ENCODE measurements at regions not wholly inside any gene's neighbourhood (a gene's known extent, or its start where the extent isn't known, plus 50 kb on each side); places are given as distances from the start of the nearest gene placed in this dataset.
"Not testable (repeated sequence)": the region's sequence is repeated elsewhere in the genome, so short reads cannot be mapped to it uniquely, and the experiment has no call there.

DNA sequence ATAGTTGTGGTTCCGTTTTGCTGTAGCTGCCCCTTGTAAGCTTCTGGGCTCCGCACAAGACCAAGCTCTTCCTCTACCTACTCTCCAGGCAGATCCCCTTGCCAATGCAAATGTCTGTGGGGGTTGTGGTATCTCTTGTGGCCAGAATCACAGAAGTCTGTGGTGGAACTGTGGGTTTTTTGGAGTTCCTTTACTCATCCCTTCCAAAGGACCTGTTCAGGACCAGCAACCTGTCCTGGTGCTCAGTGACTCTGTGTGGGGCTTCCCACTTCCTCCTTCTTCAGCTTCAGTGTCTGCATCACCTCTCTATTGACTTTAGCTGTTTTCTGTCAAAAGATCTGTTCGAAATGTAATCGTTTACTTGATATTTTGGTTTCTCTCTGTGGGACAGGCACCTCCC is 441.3 kb upstream of the ADAMTSL1 start:
- DNase-seq (ENCODE audit: low spot score), result no peak

DNA sequence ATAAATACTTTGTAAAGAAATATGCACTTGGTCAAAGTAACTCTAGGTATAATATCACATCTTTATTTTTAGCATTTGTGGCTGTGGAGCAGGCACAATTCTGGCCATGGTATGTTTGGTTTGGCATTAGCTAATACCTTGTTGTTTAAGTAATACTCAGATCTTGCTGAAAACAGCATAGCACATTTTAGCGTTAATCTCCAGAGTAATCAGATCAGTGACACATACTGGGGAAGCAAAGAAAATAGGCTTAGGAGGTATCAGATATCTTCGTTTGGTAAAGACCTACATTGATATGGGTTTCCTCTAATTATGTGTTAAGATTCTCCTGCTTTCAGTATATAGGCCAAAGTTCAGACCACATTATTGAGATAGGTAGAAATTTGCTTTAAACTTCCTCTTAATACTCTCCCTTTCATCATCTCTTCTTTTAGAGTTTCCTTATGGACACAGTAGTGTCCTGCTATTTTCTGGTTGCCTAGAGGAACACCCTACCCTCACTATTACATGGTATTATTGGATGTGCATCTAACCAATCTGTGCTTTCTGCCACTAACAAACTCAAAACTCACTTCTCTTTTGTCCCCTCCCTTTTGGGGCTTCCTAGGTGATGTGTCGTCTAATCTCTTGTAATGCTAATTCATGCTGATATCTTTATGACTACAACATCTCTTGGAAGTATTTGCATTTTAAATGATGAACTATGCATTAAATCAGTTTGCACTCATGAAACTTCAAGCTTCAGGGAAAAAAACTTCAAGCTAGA is 437.3 kb upstream of the ADAMTSL1 start:
- no peak for DNase-seq (ENCODE audit: low spot score)

DNA sequence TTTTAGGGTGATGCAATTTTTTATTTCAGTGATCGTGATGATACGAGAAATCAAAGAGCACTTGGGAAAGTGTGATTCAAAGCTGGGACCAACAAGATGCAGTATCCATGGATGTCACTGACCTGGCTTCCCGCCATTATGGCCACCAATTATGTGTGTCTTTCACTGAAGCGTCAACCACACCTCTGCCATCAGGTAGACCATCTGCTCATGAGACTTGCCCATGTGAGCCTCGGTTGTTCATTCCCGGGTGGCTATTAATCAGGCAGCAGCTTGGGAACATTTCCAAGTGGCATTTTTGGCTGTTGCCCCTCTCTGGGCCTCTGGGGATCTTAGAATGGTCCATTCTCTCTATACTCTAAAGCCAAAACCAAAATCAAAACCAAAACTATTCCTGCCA is 436.0 kb upstream of the ADAMTSL1 start:
- DNase-seq (ENCODE audit: low spot score), result no peak

DNA sequence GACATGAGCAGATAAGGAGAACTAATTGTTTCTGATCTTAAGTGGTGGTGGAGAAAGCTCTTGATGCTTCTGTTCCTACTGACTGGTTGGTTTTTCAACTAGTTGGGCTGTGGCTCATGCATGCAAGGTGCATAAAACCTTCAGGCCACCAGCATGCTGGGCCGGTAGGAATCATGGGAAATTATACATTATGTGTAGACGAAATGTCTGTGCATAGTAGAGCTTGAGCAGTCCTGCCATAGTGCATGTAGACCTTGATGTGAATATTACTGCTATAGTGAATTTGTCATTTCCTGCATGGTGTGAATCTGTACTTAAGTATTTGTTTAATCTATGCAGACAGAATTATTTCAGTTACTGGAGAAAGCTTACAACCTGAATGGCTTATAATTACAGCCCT is 433.6 kb upstream of the ADAMTSL1 start:
- no peak for DNase-seq (ENCODE audit: low spot score)

DNA sequence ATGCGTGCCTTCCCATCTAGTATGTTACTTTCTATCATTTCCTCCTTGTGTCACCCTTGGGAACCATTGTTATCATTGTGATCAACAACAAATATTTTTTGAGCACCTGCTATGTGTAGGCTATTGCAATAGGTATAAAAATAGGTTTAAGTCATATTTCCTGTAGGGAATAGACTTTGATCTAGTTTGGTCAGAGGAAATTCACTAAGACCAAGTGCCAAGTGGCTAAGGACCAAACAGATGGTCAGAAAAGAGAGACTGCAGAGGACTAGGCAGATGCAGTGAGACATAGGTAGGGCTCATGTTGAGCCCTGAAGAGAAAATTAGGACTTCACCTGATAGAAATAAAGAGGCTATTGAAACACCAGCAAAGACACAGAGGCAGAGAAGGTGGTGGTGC is 430.0 kb upstream of the ADAMTSL1 start:
- no peak for DNase-seq (ENCODE audit: low spot score)

DNA sequence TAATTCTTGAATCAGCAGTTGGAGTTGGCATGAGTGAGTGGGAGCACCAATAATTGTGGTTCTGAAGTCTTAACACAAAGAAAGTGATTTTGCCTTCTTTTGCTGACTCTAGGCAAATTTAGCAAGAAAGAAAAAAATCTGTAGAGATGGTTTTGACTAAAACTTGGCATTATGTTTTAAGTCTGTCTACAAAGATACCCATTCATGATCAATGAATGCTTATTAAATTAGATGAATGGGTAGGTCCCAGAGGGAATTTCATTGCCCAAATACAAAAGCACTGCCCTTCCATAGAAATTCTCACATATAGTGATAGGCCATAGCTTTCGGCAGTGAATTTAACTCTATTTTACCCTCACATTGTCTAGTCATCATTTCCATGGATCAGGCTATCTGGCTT is 428.6 kb upstream of the ADAMTSL1 start:
- no peak for DNase-seq (ENCODE audit: low spot score)

DNA sequence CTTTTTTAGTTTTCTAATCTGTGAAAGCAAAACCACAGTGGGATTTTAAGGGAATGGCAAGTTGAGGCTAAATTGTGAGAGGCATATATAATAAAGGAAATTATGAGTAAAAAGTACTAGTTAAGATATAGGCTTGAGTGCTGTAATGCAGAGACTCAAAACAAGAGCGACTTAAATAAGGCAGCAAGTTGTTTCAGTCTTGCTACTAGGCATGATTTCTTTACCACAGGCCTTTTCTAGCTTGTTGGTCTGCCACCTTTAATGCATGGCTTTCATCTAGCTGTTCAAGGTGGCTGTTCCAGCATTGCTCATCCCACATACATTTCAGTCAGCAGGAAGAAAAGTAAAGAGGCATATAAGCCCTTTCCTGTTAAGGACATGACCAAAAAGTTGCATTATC is 427.9 kb upstream of the ADAMTSL1 start:
- DNase-seq (ENCODE audit: low spot score), result no peak

DNA sequence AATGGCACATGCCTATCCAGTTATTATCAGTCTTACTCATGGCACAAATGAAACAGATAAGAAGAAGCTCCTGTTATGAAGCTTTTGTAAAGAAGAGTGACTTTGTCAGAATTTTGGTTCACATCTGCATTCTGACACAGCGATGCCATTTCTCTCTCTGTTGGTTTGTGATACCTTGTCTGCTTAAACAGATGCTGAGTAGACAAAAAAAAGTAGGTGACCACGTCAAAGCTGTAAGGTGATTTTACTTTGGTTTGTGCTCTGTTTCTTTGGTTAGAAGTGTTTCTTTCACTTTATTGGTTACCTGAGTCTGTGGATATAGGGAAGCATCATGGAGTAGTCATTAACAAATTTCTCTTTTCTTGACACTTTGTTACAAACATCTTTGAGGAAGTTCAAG is 422.3 kb upstream of the ADAMTSL1 start:
- no peak for DNase-seq (ENCODE audit: low spot score)

DNA sequence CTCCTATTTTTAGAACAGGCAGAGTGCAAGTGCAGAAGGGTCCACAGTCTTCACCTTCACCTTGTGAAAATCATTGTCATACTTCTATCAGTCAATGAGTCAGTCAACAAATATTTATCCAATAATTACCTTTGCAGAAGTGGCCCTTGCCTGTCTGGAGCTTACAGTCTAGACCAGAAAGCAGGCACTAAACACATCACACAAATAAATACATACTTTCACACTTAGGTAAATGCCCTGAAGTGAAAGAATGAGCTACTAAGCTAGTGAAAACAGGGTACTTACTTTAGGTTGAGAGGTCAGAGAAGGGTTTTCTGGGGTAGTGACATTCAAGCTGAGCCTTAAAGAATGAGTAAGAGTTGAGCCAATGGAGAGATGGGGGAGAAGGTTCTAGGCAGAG is 421.9 kb upstream of the ADAMTSL1 start:
- DNase-seq (ENCODE audit: low spot score), result no peak

DNA sequence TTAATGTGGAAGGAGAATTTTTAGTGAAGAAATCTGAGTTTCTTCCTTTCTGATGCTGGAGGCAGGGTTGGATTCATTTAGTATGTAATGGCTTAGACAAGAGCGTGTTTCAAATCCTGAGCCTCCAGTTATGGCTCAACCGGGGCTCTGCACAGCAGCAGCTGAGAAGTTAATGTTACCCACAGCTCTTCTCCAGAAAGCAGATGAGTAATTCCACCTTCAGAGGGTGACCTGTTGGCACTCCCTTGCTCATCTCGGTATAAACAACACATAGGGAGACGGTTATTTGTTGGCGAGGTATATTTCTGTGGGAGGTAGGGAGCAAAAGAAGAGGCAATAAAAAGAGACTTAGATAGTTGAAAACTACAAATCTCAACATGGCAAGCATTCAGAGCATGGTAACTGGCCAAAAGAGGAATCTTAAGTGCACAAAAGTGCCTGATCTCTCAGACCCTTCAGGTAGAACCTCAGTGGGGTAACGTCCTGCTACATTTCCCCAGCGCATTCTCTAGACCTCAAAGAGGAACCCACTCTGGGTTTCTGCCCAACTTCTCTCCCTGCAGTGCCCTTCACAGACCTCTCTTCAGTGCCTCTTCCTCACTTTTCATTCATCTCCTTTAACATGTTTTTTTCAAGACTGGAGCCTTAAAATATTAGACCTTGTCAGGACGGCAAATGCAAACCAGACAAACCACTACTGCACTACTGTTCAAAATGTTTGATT is 417.5 kb upstream of the ADAMTSL1 start:
- DNase-seq (ENCODE audit: low spot score), result no peak

DNA sequence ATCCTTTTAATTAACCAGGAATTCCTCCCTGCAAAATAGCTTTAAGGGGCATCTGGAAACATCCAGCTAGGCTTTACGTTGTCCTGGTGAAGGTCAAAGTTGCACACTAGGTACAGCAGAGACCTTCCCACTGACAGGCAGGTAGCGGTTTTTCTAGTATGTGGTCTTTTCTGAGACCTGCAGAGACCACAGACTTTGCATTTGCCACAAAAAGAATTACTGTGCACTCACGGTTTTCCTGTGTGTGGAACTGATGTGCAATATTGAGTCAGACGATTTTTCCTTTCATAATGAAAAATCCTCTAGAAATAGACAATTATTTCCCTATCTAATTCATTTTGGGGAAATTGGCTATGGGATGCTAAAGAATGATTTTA is 417.0 kb upstream of the ADAMTSL1 start:
- no peak for DNase-seq (ENCODE audit: low spot score)

DNA sequence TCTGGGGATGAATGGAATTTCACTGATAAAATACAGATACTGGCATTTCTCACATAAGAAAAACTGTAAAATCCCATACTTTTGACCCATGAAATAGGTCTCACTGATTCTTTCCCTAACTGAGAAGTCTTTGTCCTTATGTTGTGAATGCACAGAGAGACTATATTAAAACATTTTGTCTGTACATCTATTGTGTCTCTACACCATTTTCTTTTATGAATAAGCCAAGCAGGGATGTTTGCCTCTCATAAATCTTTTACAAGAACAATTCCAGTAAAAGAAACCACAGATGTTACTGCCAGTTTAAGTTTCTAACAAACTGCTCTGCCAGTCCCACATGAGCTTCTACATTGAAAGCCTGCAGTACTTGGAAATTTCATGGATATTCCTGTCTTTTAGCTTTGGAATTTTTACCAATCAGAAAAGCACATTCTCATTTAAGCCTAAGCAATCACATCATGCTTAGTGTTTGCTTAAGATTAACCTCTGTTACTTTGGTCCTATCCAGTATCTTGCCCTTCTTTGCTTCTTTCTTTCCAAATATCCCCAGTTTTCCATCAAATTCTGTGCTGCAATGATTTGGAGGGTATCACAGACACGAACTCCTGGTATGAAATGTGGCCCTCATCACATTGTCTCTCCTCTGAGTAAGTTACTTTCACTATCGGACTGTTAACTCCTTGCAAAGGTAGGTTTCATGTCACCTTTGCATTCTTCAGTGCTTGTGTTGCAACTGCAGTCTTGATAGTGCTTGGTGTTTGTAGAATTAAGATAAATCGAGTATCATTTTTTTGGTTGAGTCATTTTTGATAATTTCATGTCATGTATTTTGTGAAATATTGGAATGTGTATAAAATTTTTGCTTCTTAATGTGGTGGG is 415.1 kb upstream of the ADAMTSL1 start:
- DNase-seq (ENCODE audit: low spot score), result no peak

DNA sequence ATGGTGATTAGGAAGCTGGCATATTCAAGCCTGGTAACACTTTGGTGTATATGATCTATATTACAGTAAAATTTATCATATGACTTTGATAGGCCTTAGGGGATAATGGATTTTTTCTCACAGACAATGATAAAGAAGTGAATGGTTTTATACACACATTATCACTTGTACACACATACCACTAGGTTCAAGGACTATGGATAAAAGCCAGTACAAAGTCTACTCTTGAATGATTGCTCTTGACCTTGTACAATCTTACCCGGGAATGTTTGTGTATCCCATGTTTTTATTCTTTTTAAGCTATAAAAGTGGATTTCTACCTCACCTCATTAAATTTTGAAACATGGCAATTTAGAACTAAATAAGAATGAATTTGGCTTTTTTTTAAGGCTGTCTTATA is 414.5 kb upstream of the ADAMTSL1 start:
- no peak for DNase-seq (ENCODE audit: low spot score)

DNA sequence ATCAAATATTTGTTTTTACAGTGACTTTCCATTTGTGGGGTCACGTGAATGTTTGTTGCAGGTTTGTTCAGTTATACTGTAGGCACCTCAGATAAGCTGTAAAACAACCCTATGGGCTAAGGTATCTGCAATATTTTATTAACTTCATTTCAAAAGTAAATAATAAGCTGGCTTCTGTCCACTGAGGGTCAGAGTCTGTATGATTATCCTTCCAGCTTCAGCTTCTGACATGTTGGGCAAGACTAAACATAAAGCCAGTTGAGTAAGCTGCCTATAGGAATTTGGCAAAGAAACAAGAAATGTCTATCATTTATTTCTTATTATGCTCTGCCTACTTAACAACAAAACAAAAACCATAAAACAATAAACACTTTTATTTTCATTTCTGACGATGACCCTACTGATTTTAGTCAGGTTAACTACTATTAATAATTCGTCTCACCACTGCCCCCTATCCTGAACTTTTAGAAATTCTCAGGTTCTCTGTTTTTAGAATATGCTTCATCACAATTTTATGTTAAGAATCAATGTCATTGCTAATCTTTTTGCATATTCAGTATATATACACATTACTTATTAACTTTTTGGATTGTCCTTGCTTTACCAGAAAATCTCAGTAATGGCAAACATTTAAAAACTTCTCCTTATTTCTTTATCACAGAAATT is 413.6 kb upstream of the ADAMTSL1 start:
- no peak for DNase-seq (ENCODE audit: low spot score)

DNA sequence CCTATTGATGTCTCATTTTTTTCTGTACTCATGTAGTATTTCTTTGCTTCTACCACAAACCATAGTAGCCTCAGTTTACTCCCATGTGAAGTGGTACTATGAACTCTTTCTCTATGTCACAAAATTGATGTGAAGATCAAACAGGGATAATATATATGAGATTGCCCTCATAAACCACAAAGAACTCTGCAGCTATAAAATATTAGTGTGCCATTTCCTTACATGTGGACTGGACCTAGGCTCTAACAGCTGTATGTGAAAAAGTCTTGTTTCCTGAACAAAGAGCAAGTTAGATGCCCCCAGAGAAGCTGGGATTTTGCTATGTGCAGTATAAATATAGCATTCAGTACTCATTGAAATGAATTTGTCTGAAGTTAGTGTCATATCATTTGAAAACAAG is 412.6 kb upstream of the ADAMTSL1 start:
- DNase-seq (ENCODE audit: low spot score), result no peak

DNA sequence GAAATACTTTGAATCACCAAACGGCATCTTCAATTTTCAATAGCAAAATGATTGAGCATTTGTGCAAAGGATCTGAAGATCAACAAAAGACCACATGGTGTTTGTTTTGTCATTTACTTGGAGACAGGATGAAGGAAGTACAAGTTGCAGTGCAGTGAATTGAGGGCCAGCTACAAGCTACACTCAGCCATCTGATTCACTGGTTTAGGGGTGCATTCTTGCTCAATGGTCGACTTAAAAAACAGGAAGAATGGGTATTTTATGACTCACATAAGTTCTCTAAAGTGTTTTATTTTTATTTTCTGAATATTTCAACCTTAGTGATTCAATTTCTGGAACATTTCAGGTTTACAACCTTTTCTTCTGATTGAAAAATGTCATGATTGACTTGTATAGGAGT is 412.1 kb upstream of the ADAMTSL1 start:
- DNase-seq (ENCODE audit: low spot score), result no peak

DNA sequence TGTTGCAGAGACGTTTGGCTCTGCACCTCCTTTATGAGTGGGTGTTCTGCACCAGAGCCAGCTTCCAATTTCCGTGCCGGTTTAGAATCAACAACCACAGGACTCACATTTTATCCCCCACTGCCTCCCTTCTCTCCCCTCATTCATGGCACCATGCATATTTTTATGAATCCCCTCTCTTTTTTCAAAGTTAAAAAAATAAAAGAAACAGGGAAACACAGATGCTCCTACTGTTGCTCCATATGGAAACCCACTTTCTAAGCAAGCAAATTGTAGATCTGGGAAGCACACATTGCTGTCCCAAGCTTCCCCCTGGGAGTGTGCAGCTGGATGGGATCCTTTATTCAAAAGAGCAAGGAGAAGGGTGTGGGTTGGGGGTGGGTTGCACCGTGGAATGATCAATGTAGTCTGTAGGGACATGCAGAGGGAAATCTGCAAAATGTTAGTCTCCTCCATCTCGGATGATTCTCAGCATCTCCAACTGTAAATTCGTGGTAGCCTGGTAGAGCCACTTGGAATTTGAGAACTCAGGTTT is 410.0 kb upstream of the ADAMTSL1 start:
- no peak for DNase-seq (ENCODE audit: low spot score)

DNA sequence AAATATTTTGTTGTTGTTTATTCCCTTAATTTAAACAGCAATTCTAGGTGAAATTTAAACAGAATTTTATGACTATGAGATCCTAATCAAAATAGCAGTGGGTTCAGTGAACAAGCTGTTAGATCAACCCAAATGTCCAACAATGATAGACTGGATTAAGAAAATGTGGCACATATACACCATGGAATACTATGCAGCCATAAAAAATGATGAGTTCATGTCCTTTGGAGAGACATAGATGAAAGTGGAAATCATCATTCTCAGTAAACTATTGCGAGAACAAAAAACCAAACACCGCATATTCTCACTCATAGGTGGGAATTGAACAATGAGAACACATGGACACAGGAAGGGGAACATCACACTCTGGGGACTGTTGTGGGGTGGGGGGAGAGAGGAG is 407.3 kb upstream of the ADAMTSL1 start:
- DNase-seq (ENCODE audit: low spot score), result not testable (repeated sequence)

DNA sequence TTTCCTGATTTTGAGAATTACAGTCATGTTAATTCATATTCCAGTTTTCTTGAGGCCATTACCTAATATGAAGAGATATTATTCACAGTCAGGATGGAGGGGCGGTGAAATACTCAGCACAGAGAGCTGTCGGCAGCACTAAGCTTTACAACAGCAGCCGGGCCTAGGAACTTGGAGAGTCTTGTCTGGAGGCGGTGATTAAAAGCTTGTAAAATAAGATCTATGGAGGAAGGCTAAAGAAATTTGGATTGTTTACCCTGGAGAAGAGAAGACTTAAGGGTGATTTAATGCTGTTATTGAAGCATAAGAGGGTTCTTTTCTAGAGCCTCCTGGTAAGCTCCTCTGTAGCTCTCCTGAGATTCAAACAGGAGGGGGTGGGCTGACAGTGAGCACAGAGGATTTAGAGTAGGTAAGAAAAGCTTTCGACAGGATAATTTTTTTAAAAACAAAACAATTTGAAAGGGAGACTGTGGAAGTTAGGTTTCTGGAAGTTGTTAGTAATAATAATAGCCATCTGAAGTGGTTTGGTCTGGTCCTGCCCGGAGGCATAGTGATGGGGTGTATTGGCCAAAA is 406.3 kb upstream of the ADAMTSL1 start:
- no peak for DNase-seq (ENCODE audit: low spot score)

DNA sequence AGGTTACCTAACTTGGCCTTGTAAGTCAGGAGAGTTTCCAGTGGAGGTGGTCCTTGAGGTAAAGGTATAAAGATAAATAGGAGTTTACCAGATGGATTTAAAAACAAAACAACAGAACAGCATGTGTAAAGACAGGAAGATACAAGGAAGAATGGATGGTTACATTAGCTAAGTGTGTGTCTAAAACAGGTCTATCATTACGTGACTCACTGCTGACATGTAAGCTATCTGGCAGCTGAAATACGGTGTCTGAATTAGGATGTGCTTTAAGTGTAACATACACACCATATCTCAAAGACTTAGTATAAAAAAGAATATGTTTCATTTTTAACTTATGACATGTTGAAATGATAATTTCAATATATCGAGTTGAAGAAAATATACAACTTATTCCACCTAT is 405.1 kb upstream of the ADAMTSL1 start:
- DNase-seq (ENCODE audit: low spot score), result no peak

DNA sequence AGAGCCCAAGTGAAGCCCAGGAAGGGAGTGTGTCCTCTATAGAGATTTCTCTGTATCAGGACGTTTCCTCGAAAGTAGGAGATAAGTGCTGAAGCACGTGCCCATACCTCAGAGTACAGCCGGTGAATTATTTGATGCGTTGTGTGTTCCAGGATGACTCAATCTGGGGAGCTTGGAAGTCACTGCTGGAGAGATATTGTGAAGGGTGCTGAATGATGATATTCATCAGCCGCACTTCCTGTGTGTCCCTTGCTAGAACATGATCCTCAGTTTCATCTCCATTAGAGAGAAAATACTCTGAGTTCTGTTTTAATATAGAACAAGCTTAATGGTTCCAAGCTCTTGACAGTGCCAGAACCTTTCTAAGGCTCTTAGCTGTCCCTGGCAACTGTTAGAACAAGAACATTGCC is 402.3 kb upstream of the ADAMTSL1 start:
- DNase-seq (ENCODE audit: low spot score), result no peak

DNA sequence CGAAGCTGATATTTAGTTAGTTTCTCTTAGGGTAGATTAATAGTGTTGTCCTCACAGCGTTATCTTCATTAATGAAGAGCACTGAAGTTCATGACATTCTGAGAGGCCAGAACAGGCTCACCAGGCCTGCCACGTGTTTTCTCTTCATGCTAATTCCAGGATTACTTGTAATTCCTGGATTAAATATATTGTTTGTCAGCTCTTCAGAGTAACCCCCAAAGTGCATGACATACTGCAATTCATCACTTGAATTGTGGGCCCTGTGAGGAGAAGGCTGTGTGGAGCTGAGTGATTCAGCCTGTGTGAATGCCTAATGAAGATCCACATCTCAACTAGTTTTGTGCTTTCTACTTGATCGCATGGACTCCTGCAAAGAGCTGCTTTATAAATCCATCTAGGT is 401.0 kb upstream of the ADAMTSL1 start:
- DNase-seq (ENCODE audit: low spot score), result no peak
